ENCODE measurements at regions not wholly inside any gene's neighbourhood (a gene's known extent, or its start where the extent isn't known, plus 50 kb on each side); places are given as distances from the start of the nearest gene placed in this dataset.

DNA sequence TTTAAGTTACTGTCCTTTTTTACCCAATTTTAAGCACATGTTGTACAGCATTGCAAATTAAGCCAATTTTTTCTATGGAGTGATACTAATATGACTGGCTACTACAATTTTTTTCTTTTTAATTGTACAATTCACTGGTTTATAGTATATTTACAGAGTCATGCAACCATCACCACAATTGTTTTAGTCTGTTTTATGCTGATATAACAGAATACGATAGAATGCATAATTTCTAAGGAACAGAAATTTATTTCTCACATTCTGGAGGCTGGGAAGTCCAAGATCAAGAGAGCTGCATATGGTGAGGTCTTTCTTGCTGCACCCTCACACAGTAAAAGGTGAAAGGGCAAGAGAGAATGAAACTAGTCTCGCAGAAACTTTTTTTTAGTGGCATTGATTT lies 125.3 kb downstream of the GLUD2 start:
- TF ChIP-seq, protein P1, sequence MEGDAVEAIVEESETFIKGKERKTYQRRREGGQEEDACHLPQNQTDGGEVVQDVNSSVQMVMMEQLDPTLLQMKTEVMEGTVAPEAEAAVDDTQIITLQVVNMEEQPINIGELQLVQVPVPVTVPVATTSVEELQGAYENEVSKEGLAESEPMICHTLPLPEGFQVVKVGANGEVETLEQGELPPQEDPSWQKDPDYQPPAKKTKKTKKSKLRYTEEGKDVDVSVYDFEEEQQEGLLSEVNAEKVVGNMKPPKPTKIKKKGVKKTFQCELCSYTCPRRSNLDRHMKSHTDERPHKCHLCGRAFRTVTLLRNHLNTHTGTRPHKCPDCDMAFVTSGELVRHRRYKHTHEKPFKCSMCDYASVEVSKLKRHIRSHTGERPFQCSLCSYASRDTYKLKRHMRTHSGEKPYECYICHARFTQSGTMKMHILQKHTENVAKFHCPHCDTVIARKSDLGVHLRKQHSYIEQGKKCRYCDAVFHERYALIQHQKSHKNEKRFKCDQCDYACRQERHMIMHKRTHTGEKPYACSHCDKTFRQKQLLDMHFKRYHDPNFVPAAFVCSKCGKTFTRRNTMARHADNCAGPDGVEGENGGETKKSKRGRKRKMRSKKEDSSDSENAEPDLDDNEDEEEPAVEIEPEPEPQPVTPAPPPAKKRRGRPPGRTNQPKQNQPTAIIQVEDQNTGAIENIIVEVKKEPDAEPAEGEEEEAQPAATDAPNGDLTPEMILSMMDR (IDR thresholded peaks at IDR 0.05 in 2 of 3, conservative IDR thresholded peaks at IDR 0.05 in 1 of 3; ENCODE audit: control insufficient read depth in 2 of 3, extremely low read depth in 1 of 3, insufficient read depth in 1 of 3, low read depth in 3 of 3, low read length in 3 of 3), result no peak
- no peak for TF ChIP-seq STAT3 (IDR thresholded peaks at IDR 0.05; ENCODE audit: low read depth, low read length)

Measured in GM12878 (cell line).